Heart left ventricle (tissue), 13 donors: ENCODE measurements at regions not wholly inside any gene's neighbourhood (a gene's known extent, or its start where the extent isn't known, plus 50 kb on each side); places are given as distances from the start of the nearest gene placed in this dataset.

ENCODE experiments used
- CTCF ChIP-seq, 12 donors: fragments of 200-600 bp; sonication (generic) in 4 of 12; IDR thresholded peaks; one replicate each; pipeline versions ENCODE4 v1.5.0 to v1.8.0; 2018 to 2022; ENCODE audit warnings: antibody characterized with exemption in 12 of 12, mild to moderate bottlenecking in 5 of 12
- POLR2A ChIP-seq, 2 donors: fragments of 450-650 bp; IDR thresholded peaks; one replicate each; pipeline ENCODE4 v1.6.1; 2017; ENCODE audit warnings: antibody characterized with exemption in 2 of 2, mild to moderate bottlenecking in 2 of 2, moderate library complexity in 2 of 2
- donor health status: ischemic (EF 13 %, LVEDD 7.1; RV severe dilation, severe dysfunction).
- donor health status: DM: no; HTN: yes; CAD: no.
- donor health status: DM: no; HTN: no; CAD: no.
- donor health status: ischemic (EF 25% LVEDD 6.9; RV normal size, moderate dysfunction).
- donor health status: ischemic (EF 25% LVEDD 5.7; RV mildly dilated, moderate dysfunction).
- donor health status: ischemic (EF 35%, LVEDD 5.7; RV mildly dilated, moderate dysfunction).
- donor health status: nonischemic (EF 11% LVEDD 7.7; RV severe dilation, severe dysfunction).
- donor health status: DM: yes; HTN: yes; CAD: no.
- donor health status: PGD.
- donor health status: ischemic (EF 29% LVEDD 5.4; RV normal size, mild dysfunction).
- donor health status: nonischemic (EF 23%, LVEDD 6.1; RV moderate dilation, normal function).

DNA sequence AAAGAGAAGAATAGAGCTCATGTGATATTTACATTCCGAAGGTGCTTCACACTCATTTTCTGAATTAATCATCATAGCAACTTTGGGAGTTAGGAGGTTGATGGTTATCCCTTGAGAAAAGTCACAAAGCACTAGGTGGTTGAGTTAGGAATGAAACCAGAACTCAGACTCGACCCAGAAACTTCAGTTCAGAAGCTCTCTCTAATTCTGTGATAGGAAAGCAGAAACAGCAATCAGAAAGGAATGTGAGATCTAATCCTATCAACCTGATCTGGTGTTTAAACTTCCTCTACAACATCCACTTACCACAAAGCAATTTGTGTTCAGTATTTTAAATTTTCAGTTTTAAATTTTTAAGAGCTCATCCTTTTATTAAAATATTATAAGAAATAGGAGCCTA, 211.2 kb downstream of the CNTN3 start:
- TF ChIP-seq CTCF (IDR thresholded peaks at IDR 0.05) (no peak), POLR2A (IDR thresholded peaks at IDR 0.05) (no peak)
